Peyer's patch (tissue), 4 donors: ENCODE measurements at regions not wholly inside any gene's neighbourhood (a gene's known extent, or its start where the extent isn't known, plus 50 kb on each side); places are given as distances from the start of the nearest gene placed in this dataset.

Source experiments
- CTCF ChIP-seq, 6 experiments: fragments of 450-650 bp in 4 of 6; fragments of 200-600 bp in 2 of 6; sonication (generic) in 1 of 6; IDR thresholded peaks; one replicate each; pipeline ENCODE4 v1.5.1; 2017 to 2019; ENCODE audit warnings: antibody characterized with exemption in 6 of 6, mild to moderate bottlenecking in 3 of 6, moderate library complexity in 1 of 6
- POLR2A ChIP-seq, 2 donors: fragments of 450-650 bp; IDR thresholded peaks; one replicate each; pipeline ENCODE4 v1.5.1; 2017; ENCODE audit warnings: antibody characterized with exemption in 2 of 2, mild to moderate bottlenecking in 2 of 2, moderate library complexity in 2 of 2

GRCh38 chr2:177324797-177325196, 60.3 kb upstream of the NFE2L2 start:
- TF ChIP-seq POLR2A (IDR thresholded peaks at IDR 0.05), result no peak
- no peak for TF ChIP-seq CTCF (IDR thresholded peaks at IDR 0.05)
